H1 (cell line): ENCODE measurements at regions not wholly inside any gene's neighbourhood (a gene's known extent, or its start where the extent isn't known, plus 50 kb on each side); places are given as distances from the start of the nearest gene placed in this dataset.

Experiments used
- BCL11A ChIP-seq, 2 experiments: IDR thresholded peaks; one replicate each; pipeline ENCODE4 v1.6.1; 2011; ENCODE audit warnings: low read depth in 2 of 2, low read length in 2 of 2, mild to moderate bottlenecking in 2 of 2
- CHD2 ChIP-seq: IDR thresholded peaks from 2 replicates; pipeline ENCODE4 v1.6.1; 2012; ENCODE audit warnings: low read length, improper control_type of control experiment
- POLR2A ChIP-seq, 2 experiments: IDR thresholded peaks; 1 replicate in 1 of 2; 2 replicates in 1 of 2; pipeline ENCODE4 v1.6.1; 2011; ENCODE audit warnings: low read depth in 2 of 2, low read length in 2 of 2, mild to moderate bottlenecking in 2 of 2; ENCODE audit errors: control extremely low read depth in 1 of 2
- RAD21 ChIP-seq, 2 experiments: IDR thresholded peaks in 1 of 2; conservative IDR thresholded peaks in 1 of 2; 2 replicates each; pipeline ENCODE4 v1.6.1; 2011; ENCODE audit warnings: low read depth in 2 of 2, low read length in 2 of 2, improper control_type of control experiment in 1 of 2, inconsistent platforms in 1 of 2, mild to moderate bottlenecking in 1 of 2, moderate library complexity in 1 of 2
- RBBP5 ChIP-seq: IDR thresholded peaks from 2 replicates; pipeline ENCODE4 v1.7.1; 2012; ENCODE audit warnings: low read depth, mild to moderate bottlenecking, inconsistent platforms, low read length, moderate library complexity, borderline replicate concordance
- RNF2 ChIP-seq: fragments of 200-900, 300-1000 bp; sonication (generic); IDR thresholded peaks from 2 replicates; pipeline ENCODE4 v1.7.1; 2016; ENCODE audit warnings: borderline replicate concordance, low read depth, mild to moderate bottlenecking, antibody characterized with exemption, low read length; ENCODE audit not compliant: poor library complexity, severe bottlenecking; ENCODE audit errors: missing control alignments
- SIX5 ChIP-seq: IDR thresholded peaks from 2 replicates; pipeline ENCODE4 v1.6.1; 2011; ENCODE audit warnings: mild to moderate bottlenecking, low read depth, low read length
- TAF7 ChIP-seq: optimal IDR thresholded peaks from 2 replicates; pipeline ENCODE3; 2011; ENCODE audit warnings: low read depth, mild to moderate bottlenecking, inconsistent platforms, low read length, moderate library complexity, borderline replicate concordance
- TCF12 ChIP-seq: IDR thresholded peaks from 2 replicates; pipeline ENCODE4 v1.6.1; 2011; ENCODE audit warnings: low read depth, mild to moderate bottlenecking, low read length
- TF ChIP-seq, protein P1 (sequence below): fragments of 300-600 bp; sonication (generic); IDR thresholded peaks from 2 replicates; pipeline ENCODE4 v1.7.1; 2012; ENCODE audit warnings: low read length, moderate library complexity, mild to moderate bottlenecking, inconsistent platforms; ENCODE audit not compliant: insufficient replicate concordance
- TF ChIP-seq, protein P2 (sequence below): IDR thresholded peaks from 2 replicates; pipeline ENCODE4 v1.6.1; 2011; ENCODE audit warnings: low read length, improper control_type of control experiment

DNA sequence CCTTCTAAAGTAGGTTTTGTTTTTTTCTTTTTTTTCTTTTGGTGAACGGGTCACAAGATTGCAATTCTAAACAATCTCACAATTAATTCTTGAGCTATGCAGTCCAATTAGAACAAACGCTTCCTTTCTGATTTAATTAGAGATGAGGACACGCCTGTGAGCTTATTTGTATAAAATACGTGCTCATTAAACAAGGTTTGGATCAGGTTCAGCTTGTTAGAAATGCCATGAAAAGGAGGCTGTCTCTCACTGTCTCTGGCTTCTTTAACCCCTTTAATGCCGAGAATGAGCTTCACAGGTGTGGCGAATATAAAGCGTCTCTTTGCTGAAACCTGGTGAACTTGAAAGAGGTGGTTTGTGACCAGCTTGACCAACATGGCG lies 191.8 kb downstream of the GAS1 start (continued):
- TF ChIP-seq, protein P1, sequence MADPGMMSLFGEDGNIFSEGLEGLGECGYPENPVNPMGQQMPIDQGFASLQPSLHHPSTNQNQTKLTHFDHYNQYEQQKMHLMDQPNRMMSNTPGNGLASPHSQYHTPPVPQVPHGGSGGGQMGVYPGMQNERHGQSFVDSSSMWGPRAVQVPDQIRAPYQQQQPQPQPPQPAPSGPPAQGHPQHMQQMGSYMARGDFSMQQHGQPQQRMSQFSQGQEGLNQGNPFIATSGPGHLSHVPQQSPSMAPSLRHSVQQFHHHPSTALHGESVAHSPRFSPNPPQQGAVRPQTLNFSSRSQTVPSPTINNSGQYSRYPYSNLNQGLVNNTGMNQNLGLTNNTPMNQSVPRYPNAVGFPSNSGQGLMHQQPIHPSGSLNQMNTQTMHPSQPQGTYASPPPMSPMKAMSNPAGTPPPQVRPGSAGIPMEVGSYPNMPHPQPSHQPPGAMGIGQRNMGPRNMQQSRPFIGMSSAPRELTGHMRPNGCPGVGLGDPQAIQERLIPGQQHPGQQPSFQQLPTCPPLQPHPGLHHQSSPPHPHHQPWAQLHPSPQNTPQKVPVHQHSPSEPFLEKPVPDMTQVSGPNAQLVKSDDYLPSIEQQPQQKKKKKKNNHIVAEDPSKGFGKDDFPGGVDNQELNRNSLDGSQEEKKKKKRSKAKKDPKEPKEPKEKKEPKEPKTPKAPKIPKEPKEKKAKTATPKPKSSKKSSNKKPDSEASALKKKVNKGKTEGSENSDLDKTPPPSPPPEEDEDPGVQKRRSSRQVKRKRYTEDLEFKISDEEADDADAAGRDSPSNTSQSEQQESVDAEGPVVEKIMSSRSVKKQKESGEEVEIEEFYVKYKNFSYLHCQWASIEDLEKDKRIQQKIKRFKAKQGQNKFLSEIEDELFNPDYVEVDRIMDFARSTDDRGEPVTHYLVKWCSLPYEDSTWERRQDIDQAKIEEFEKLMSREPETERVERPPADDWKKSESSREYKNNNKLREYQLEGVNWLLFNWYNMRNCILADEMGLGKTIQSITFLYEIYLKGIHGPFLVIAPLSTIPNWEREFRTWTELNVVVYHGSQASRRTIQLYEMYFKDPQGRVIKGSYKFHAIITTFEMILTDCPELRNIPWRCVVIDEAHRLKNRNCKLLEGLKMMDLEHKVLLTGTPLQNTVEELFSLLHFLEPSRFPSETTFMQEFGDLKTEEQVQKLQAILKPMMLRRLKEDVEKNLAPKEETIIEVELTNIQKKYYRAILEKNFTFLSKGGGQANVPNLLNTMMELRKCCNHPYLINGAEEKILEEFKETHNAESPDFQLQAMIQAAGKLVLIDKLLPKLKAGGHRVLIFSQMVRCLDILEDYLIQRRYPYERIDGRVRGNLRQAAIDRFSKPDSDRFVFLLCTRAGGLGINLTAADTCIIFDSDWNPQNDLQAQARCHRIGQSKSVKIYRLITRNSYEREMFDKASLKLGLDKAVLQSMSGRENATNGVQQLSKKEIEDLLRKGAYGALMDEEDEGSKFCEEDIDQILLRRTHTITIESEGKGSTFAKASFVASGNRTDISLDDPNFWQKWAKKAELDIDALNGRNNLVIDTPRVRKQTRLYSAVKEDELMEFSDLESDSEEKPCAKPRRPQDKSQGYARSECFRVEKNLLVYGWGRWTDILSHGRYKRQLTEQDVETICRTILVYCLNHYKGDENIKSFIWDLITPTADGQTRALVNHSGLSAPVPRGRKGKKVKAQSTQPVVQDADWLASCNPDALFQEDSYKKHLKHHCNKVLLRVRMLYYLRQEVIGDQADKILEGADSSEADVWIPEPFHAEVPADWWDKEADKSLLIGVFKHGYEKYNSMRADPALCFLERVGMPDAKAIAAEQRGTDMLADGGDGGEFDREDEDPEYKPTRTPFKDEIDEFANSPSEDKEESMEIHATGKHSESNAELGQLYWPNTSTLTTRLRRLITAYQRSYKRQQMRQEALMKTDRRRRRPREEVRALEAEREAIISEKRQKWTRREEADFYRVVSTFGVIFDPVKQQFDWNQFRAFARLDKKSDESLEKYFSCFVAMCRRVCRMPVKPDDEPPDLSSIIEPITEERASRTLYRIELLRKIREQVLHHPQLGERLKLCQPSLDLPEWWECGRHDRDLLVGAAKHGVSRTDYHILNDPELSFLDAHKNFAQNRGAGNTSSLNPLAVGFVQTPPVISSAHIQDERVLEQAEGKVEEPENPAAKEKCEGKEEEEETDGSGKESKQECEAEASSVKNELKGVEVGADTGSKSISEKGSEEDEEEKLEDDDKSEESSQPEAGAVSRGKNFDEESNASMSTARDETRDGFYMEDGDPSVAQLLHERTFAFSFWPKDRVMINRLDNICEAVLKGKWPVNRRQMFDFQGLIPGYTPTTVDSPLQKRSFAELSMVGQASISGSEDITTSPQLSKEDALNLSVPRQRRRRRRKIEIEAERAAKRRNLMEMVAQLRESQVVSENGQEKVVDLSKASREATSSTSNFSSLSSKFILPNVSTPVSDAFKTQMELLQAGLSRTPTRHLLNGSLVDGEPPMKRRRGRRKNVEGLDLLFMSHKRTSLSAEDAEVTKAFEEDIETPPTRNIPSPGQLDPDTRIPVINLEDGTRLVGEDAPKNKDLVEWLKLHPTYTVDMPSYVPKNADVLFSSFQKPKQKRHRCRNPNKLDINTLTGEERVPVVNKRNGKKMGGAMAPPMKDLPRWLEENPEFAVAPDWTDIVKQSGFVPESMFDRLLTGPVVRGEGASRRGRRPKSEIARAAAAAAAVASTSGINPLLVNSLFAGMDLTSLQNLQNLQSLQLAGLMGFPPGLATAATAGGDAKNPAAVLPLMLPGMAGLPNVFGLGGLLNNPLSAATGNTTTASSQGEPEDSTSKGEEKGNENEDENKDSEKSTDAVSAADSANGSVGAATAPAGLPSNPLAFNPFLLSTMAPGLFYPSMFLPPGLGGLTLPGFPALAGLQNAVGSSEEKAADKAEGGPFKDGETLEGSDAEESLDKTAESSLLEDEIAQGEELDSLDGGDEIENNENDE: no peak
- no peak for TF ChIP-seq RBBP5
- no peak for TF ChIP-seq SIX5
- no peak for TF ChIP-seq CHD2
- TF ChIP-seq, protein P2, sequence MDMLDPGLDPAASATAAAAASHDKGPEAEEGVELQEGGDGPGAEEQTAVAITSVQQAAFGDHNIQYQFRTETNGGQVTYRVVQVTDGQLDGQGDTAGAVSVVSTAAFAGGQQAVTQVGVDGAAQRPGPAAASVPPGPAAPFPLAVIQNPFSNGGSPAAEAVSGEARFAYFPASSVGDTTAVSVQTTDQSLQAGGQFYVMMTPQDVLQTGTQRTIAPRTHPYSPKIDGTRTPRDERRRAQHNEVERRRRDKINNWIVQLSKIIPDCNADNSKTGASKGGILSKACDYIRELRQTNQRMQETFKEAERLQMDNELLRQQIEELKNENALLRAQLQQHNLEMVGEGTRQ: no peak
- TF ChIP-seq BCL11A (IDR thresholded peaks at IDR 0.05; ENCODE audit: low read depth in 2 of 2, low read length in 2 of 2): no peak
- TF ChIP-seq POLR2A (IDR thresholded peaks at IDR 0.05; ENCODE audit: control extremely low read depth in 1 of 2, low read depth in 2 of 2, low read length in 2 of 2): no peak
- no peak for TF ChIP-seq RAD21 (IDR thresholded peaks at IDR 0.05 in 1 of 2, conservative IDR thresholded peaks at IDR 0.05 in 1 of 2; ENCODE audit: low read depth in 2 of 2, low read length in 2 of 2)
- no peak for TF ChIP-seq TCF12
- TF ChIP-seq TAF7: no peak
- no peak for TF ChIP-seq RNF2
- TF ChIP-seq, all 59 proteins: peak for 0
